HG03025 (cell line): ENCODE measurements at regions not wholly inside any gene's neighbourhood (a gene's known extent, or its start where the extent isn't known, plus 50 kb on each side); places are given as distances from the start of the nearest gene placed in this dataset.
"Not testable (repeated sequence)": the region's sequence is repeated elsewhere in the genome, so short reads cannot be mapped to it uniquely, and the experiment has no call there.

Experiments used
- ATAC-seq: cut with Tn5 transposase; IDR thresholded peaks from one replicate; pipeline ENCODE4 v1.9.1; 2021; ENCODE audit warnings: mild to moderate bottlenecking, moderate library complexity; ENCODE audit not compliant: unreplicated experiment, low FRiP score

- ATAC-seq: no peak
Observed at GRCh38 chr3:5663601-5664000, 476.1 kb downstream of the EDEM1 start.

- ATAC-seq: no peak
Observed at GRCh38 chr3:5666455-5666854, 478.9 kb downstream of the EDEM1 start.

- ATAC-seq: no peak
Observed at GRCh38 chr3:5673521-5673920, 486.0 kb downstream of the EDEM1 start.

GRCh38 chr3:5675319-5675718 lies 487.8 kb downstream of the EDEM1 start:
- no peak for ATAC-seq

GRCh38 chr3:5677555-5677954 lies 490.0 kb downstream of the EDEM1 start:
- no peak for ATAC-seq

GRCh38 chr3:5678248-5678647 lies 490.7 kb downstream of the EDEM1 start:
- ATAC-seq: no peak

- ATAC-seq: no peak
Observed at GRCh38 chr3:5678844-5679243, 491.3 kb downstream of the EDEM1 start.

- ATAC-seq: no peak
Observed at GRCh38 chr3:5687230-5687629, 499.7 kb downstream of the EDEM1 start.

- no peak for ATAC-seq
Observed at GRCh38 chr3:5690490-5690889, 503.0 kb downstream of the EDEM1 start.

GRCh38 chr3:5690904-5691532 lies 503.5 kb downstream of the EDEM1 start:
- no peak for ATAC-seq

- no peak for ATAC-seq
Observed at GRCh38 chr3:5692446-5692845, 504.9 kb downstream of the EDEM1 start.

- no peak for ATAC-seq
Observed at GRCh38 chr3:5694266-5694665, 506.8 kb downstream of the EDEM1 start.

- no peak for ATAC-seq
Observed at GRCh38 chr3:5698851-5699250, 511.3 kb downstream of the EDEM1 start.

- no peak for ATAC-seq
Observed at GRCh38 chr3:5699313-5699712, 511.8 kb downstream of the EDEM1 start.

- no peak for ATAC-seq
Observed at GRCh38 chr3:5699811-5700210, 512.3 kb downstream of the EDEM1 start.

GRCh38 chr3:5701005-5701404 lies 513.5 kb downstream of the EDEM1 start:
- ATAC-seq: not testable (repeated sequence)

- ATAC-seq: no peak
Observed at GRCh38 chr3:5707794-5708193, 520.3 kb downstream of the EDEM1 start.

GRCh38 chr3:5709714-5710113 lies 522.2 kb downstream of the EDEM1 start:
- ATAC-seq: no peak

GRCh38 chr3:5710718-5711117 lies 523.2 kb downstream of the EDEM1 start:
- ATAC-seq: no peak

- no peak for ATAC-seq
Observed at GRCh38 chr3:5717254-5717653, 529.7 kb downstream of the EDEM1 start.

- ATAC-seq: not testable (repeated sequence)
Observed at GRCh38 chr3:5719668-5720067, 532.2 kb downstream of the EDEM1 start.

- ATAC-seq: no peak
Observed at GRCh38 chr3:5725801-5726200, 538.3 kb downstream of the EDEM1 start.

- no peak for ATAC-seq
Observed at GRCh38 chr3:5726621-5727020, 539.1 kb downstream of the EDEM1 start.
